ENCODE measurements at regions not wholly inside any gene's neighbourhood (a gene's known extent, or its start where the extent isn't known, plus 50 kb on each side); places are given as distances from the start of the nearest gene placed in this dataset.

- no peak for TF ChIP-seq EGR1 (IDR thresholded peaks at IDR 0.05; ENCODE audit: borderline replicate concordance, low read depth, low read length)
- TF ChIP-seq, protein P1, sequence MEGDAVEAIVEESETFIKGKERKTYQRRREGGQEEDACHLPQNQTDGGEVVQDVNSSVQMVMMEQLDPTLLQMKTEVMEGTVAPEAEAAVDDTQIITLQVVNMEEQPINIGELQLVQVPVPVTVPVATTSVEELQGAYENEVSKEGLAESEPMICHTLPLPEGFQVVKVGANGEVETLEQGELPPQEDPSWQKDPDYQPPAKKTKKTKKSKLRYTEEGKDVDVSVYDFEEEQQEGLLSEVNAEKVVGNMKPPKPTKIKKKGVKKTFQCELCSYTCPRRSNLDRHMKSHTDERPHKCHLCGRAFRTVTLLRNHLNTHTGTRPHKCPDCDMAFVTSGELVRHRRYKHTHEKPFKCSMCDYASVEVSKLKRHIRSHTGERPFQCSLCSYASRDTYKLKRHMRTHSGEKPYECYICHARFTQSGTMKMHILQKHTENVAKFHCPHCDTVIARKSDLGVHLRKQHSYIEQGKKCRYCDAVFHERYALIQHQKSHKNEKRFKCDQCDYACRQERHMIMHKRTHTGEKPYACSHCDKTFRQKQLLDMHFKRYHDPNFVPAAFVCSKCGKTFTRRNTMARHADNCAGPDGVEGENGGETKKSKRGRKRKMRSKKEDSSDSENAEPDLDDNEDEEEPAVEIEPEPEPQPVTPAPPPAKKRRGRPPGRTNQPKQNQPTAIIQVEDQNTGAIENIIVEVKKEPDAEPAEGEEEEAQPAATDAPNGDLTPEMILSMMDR (IDR thresholded peaks at IDR 0.05; ENCODE audit: control extremely low read depth in 1 of 3, insufficient read depth in 1 of 3, low read depth in 1 of 3, low read length in 3 of 3) = no peak
- TF ChIP-seq CEBPB (IDR thresholded peaks at IDR 0.05; ENCODE audit: low read depth, low read length) = no peak
- TF ChIP-seq EZH2 (IDR thresholded peaks at IDR 0.05; ENCODE audit: low read depth, low read length, severe bottlenecking) = no peak
- no peak for TF ChIP-seq CHD2 (IDR thresholded peaks at IDR 0.05; ENCODE audit: low read length)
- no peak for TF ChIP-seq CBX8 (IDR thresholded peaks at IDR 0.05; ENCODE audit: borderline replicate concordance, low read depth, low read length)
- no peak for TF ChIP-seq MAFK (IDR thresholded peaks at IDR 0.05; ENCODE audit: low read depth, low read length)
- no peak for TF ChIP-seq GABPA (IDR thresholded peaks at IDR 0.05; ENCODE audit: borderline replicate concordance, insufficient read depth, low read length)
- no peak for TF ChIP-seq NRF1 (IDR thresholded peaks at IDR 0.05; ENCODE audit: low read depth, low read length)
Measured at GRCh38 chr18:41579185-41579584, 375.8 kb upstream of the PIK3C3 start.

Data from H1 (cell line).